GM18511 (cell line): ENCODE measurements at regions not wholly inside any gene's neighbourhood (a gene's known extent, or its start where the extent isn't known, plus 50 kb on each side); places are given as distances from the start of the nearest gene placed in this dataset.
A peak's percentile ranks its signal among the peaks of the same experiment; 100 is the strongest.
"Not testable (repeated sequence)": the region's sequence is repeated elsewhere in the genome, so short reads cannot be mapped to it uniquely, and the experiment has no call there.

Source experiments
- ATAC-seq: cut with Tn5 transposase; IDR thresholded peaks from one replicate; pipeline ENCODE4 v1.9.1; 2021; ENCODE audit warnings: mild to moderate bottlenecking, moderate library complexity; ENCODE audit not compliant: unreplicated experiment

- ATAC-seq = no peak
Observed at GRCh38 chr7:138359870-138360559, 100.0 kb upstream of the TRIM24 start.

GRCh38 chr7:138363721-138364120 is 96.3 kb upstream of the TRIM24 start:
- ATAC-seq = no peak

GRCh38 chr7:138366137-138366536 is 93.9 kb upstream of the TRIM24 start:
- ATAC-seq = not testable (repeated sequence)

GRCh38 chr7:138366676-138367075 is 93.4 kb upstream of the TRIM24 start:
- not testable (repeated sequence) for ATAC-seq

- ATAC-seq = no peak
Observed at GRCh38 chr7:138369797-138370196, 90.3 kb upstream of the TRIM24 start.

- no peak for ATAC-seq
Observed at GRCh38 chr7:138370956-138371355, 89.1 kb upstream of the TRIM24 start.

GRCh38 chr7:138374119-138374693 is 85.9 kb upstream of the TRIM24 start:
- no peak for ATAC-seq

- ATAC-seq = no peak
Observed at GRCh38 chr7:138377306-138377705, 82.8 kb upstream of the TRIM24 start.

GRCh38 chr7:138378741-138379559 is 81.1 kb upstream of the TRIM24 start:
- ATAC-seq = no peak

- ATAC-seq = no peak
Observed at GRCh38 chr7:138382862-138383565, 77.0 kb upstream of the TRIM24 start.

- no peak for ATAC-seq
Observed at GRCh38 chr7:138386821-138387220, 73.2 kb upstream of the TRIM24 start.

- no peak for ATAC-seq
Observed at GRCh38 chr7:138387755-138388475, 72.1 kb upstream of the TRIM24 start.

GRCh38 chr7:138388673-138389491 is 71.2 kb upstream of the TRIM24 start:
- ATAC-seq = no peak

GRCh38 chr7:138395763-138396162 is 64.3 kb upstream of the TRIM24 start:
- no peak for ATAC-seq

- ATAC-seq = peak; percentile 94
Observed at GRCh38 chr7:138396251-138397070, 63.6 kb upstream of the TRIM24 start.

- not testable (repeated sequence) for ATAC-seq
Observed at GRCh38 chr7:138397071-138397433, 63.0 kb upstream of the TRIM24 start.

GRCh38 chr7:138398857-138399256 is 61.2 kb upstream of the TRIM24 start:
- ATAC-seq = no peak

- ATAC-seq = no peak
Observed at GRCh38 chr7:138400400-138400886, 59.6 kb upstream of the TRIM24 start.

- ATAC-seq = no peak
Observed at GRCh38 chr7:138402749-138403148, 57.3 kb upstream of the TRIM24 start.
